Caco-2 (cell line): ENCODE measurements at regions not wholly inside any gene's neighbourhood (a gene's known extent, or its start where the extent isn't known, plus 50 kb on each side); places are given as distances from the start of the nearest gene placed in this dataset.

Source experiments
- BruUV-seq: library from RNA; stranded (reverse); fragments of 400-500 nt; replicated peaks from 2 replicates; lab custom pipeline; 2021; lab: Mats Ljungman, UMichigan
- CTCF ChIA-PET: fragments of 300-600 bp; sonication (Branson Sonifier 250); formaldehyde crosslinking; loops from one replicate; lab custom pipeline; 2022; ENCODE audit warnings: antibody characterized with exemption; lab: Charles Lee
- POLR2A ChIA-PET: fragments of 300-600 bp; sonication (Branson Sonifier 250); formaldehyde crosslinking; loops from one replicate; lab custom pipeline; 2022; ENCODE audit warnings: antibody characterized with exemption; lab: Charles Lee
- DNase-seq, 2 experiments: peaks; one replicate each; pipeline versions ENCODE4 v3.0.0 to v3.0.0-alpha.2; 2020 to 2022
- H3K27me3 ChIP-seq: replicated peaks from 2 replicates; pipeline ENCODE4 v1.6.0; 2011; ENCODE audit warnings: low read length; ENCODE audit not compliant: control insufficient read depth, insufficient read depth
- H3K36me3 ChIP-seq: 2 replicates; pipeline ENCODE4 v1.5.1; 2011; ENCODE audit warnings: low read length; ENCODE audit not compliant: control insufficient read depth, insufficient read depth
- H3K4me1 ChIP-seq: fragments of 250-450 bp; sonication (Bioruptor Pico); 2 replicates; pipeline ENCODE4 v1.5.1; 2020; ENCODE audit warnings: mild to moderate bottlenecking
- H3K4me3 ChIP-seq: 2 replicates; pipeline ENCODE4 v1.5.1; 2011; ENCODE audit warnings: low read depth, mild to moderate bottlenecking, control low read depth, low read length
- H3K9me3 ChIP-seq: fragments of 250-450 bp; sonication (Bioruptor Pico); 2 replicates; pipeline ENCODE4 v1.5.1; 2020; ENCODE audit warnings: mild to moderate bottlenecking, moderate library complexity
- H3K27ac Mint-ChIP-seq: one replicate; pipeline ENCODE4 v1.8.0; 2022; ENCODE audit warnings: mixed read lengths; ENCODE audit not compliant: unreplicated experiment
- H3K27me3 Mint-ChIP-seq: one replicate; pipeline ENCODE4 v1.8.0; 2022; ENCODE audit warnings: mixed read lengths; ENCODE audit not compliant: insufficient read depth, unreplicated experiment
- H3K36me3 Mint-ChIP-seq: one replicate; pipeline ENCODE4 v1.8.0; 2022; ENCODE audit warnings: mild to moderate bottlenecking, mixed read lengths; ENCODE audit not compliant: insufficient read depth, unreplicated experiment
- H3K4me1 Mint-ChIP-seq: one replicate; pipeline ENCODE4 v1.8.0; 2022; ENCODE audit warnings: low read depth, mixed read lengths; ENCODE audit not compliant: unreplicated experiment
- H3K4me3 Mint-ChIP-seq: one replicate; pipeline ENCODE4 v1.8.0; 2022; ENCODE audit warnings: mild to moderate bottlenecking, moderate library complexity, mixed read lengths; ENCODE audit not compliant: unreplicated experiment
- H3K9me3 Mint-ChIP-seq: one replicate; pipeline ENCODE4 v1.8.0; 2022; ENCODE audit warnings: mixed read lengths; ENCODE audit not compliant: unreplicated experiment
- intact Hi-C: fragments of 100-400 bp; cut with micrococcal nuclease; formaldehyde crosslinking; loops from one replicate; pipeline ENCODE4 v1.10.0; 2022; ENCODE audit not compliant: unreplicated experiment
- TF ChIP-seq, protein P1 (sequence below), 2 experiments: fragments of 200-600 bp in 1 of 2; IDR thresholded peaks; 1 replicate in 1 of 2; 2 replicates in 1 of 2; pipeline versions ENCODE4 v1.5.1 to v1.8.0; 2011 to 2022; ENCODE audit warnings: antibody characterized with exemption in 1 of 2, control low read depth in 1 of 2, inconsistent platforms in 1 of 2, low read depth in 1 of 2, low read length in 1 of 2, mild to moderate bottlenecking in 1 of 2, moderate library complexity in 1 of 2; ENCODE audit not compliant: insufficient read depth in 1 of 2, severe bottlenecking in 1 of 2, unreplicated experiment in 1 of 2

DNA sequence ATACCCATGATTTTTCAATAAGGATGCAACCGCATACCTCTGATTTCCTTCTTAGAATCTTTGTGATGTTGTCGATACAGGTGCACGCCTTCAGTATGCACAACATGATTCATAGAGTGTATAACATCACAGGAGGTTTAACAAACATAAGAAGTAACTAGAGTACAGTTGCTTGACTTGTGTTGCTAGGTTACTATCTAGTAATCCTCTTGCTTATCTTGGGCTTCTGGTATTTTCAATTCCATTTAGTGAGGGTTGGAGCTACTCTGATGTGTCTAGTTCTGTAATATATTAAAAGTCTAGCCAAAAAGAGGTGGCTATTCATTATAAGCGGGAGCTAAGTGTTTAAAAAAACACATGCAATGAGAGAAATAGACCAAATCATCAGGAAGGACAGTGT is 85.5 kb upstream of the TENT5A start:
- POLR2A ChIA-PET = interaction anchor here (1.5 kb wide), 1 partner anchor 85 kb away, joined by 10 read pairs; the partner anchor contains the start of gene TENT5A
- H3K27me3 Mint-ChIP-seq = no peaks in the 10 kb centered on the region
- no peaks in the 10 kb centered on the region for H3K9me3 ChIP-seq
- peaks cover 15% of the 10 kb centered on the region for H3K9me3 Mint-ChIP-seq
- intact Hi-C loops = loop anchor here (1.0 to 2.0 kb wide), 4 partner anchors 9 to 100 kb away; partner anchors contain the start of gene TENT5A
- no peaks in the 10 kb centered on the region for H3K27me3 ChIP-seq
- CTCF ChIA-PET = interaction anchor here (0.9 kb wide), 1 partner anchor 11 kb away, joined by 3 read pairs; no protein-coding TSS in a partner anchor
- TF ChIP-seq, protein P1, sequence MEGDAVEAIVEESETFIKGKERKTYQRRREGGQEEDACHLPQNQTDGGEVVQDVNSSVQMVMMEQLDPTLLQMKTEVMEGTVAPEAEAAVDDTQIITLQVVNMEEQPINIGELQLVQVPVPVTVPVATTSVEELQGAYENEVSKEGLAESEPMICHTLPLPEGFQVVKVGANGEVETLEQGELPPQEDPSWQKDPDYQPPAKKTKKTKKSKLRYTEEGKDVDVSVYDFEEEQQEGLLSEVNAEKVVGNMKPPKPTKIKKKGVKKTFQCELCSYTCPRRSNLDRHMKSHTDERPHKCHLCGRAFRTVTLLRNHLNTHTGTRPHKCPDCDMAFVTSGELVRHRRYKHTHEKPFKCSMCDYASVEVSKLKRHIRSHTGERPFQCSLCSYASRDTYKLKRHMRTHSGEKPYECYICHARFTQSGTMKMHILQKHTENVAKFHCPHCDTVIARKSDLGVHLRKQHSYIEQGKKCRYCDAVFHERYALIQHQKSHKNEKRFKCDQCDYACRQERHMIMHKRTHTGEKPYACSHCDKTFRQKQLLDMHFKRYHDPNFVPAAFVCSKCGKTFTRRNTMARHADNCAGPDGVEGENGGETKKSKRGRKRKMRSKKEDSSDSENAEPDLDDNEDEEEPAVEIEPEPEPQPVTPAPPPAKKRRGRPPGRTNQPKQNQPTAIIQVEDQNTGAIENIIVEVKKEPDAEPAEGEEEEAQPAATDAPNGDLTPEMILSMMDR (IDR thresholded peaks at IDR 0.05; ENCODE audit: insufficient read depth in 1 of 2, low read depth in 1 of 2, low read length in 1 of 2, severe bottlenecking in 1 of 2, unreplicated experiment in 1 of 2) = no peak
- H3K4me1 Mint-ChIP-seq = peaks cover 45% of the 10 kb centered on the region
- peak in 1 of 2 experiments; percentile 67 for DNase-seq
- no TSS peak for BruUV-seq
- no peaks in the 10 kb centered on the region for H3K36me3 ChIP-seq
- H3K36me3 Mint-ChIP-seq = peaks cover 6% of the 10 kb centered on the region
- no peak overlapping the region for H3K4me3 ChIP-seq
- H3K4me3 Mint-ChIP-seq = peak overlapping the region; percentile 37
- H3K27ac Mint-ChIP-seq = peak overlapping the region; percentile 67
- peaks cover 45% of the 10 kb centered on the region for H3K4me1 ChIP-seq

DNA sequence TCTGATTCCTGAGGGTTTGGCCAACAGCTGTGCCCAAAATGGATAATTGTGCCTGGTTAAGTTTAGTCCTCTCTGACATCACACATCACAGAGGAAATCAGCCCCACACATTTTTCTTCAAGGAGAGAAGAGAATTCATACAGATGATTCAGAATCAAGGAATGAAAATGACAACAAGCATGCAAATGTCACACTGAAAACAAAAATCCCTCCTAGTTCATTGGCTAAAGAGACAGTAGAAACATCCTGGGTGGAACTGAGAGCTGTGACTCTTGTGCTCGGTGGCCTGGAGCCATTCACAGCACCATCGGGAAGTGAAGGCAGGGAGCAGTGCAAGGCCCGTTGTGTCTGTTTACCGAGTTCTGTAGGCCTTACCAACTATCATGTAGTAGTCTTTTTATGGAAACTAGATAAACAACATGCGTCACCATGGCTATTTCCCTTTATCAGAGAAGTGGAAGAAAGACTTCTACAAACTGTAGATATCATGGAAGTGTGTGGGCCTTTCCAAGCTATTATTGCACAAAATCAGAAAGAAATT is 81.7 kb upstream of the TENT5A start:
- CTCF ChIA-PET = interaction anchor here (0.7 kb wide), 1 partner anchor 184 kb away, joined by 3 read pairs; no protein-coding TSS in a partner anchor
- Histone ChIP-seq H3K9me3 (no peaks in the 10 kb centered on the region), H3K4me3 (no peak overlapping the region), H3K36me3 (no peaks in the 10 kb centered on the region), H3K27me3 (no peaks in the 10 kb centered on the region), H3K4me1 (peaks cover 69% of the 10 kb centered on the region)
- POLR2A ChIA-PET = no interaction called here
- Mint-ChIP-seq H3K4me3 (peak overlapping the region; percentile 40), H3K27me3 (no peaks in the 10 kb centered on the region), H3K27ac (peak overlapping the region; percentile 95), H3K9me3 (peaks cover 15% of the 10 kb centered on the region), H3K36me3 (peaks cover 6% of the 10 kb centered on the region), H3K4me1 (peaks cover 45% of the 10 kb centered on the region)
- intact Hi-C loops = loop anchor here (1.0 to 5.0 kb wide), 2 partner anchors 20 to 308 kb away; no protein-coding TSS in a partner anchor
- peak; percentile 36 to 48 for DNase-seq
- no TSS peak for BruUV-seq
- TF ChIP-seq, protein P1 (IDR thresholded peaks at IDR 0.05; ENCODE audit: insufficient read depth in 1 of 2, low read depth in 1 of 2, low read length in 1 of 2, severe bottlenecking in 1 of 2, unreplicated experiment in 1 of 2) = no peak

DNA sequence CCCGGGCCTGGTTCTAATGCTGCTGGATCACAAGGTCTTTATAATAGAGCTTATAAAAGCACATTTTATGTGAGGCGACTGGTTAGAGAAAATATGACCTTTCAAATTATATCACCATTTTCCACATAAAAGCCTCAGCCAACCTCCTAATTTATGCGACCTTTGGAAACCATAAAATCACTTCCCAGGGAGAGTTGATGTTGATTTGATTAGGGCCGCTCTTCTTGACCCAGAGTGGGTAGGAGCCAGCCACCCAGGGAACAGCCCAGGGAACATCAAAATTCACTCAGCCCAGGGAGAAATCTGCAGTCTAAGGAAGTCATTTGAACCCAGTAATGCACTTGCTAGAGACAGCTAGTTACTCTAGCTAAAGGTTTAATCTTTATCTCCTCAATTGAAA is 79.8 kb upstream of the TENT5A start:
- intact Hi-C loops = loop anchor here (5.0 kb wide), 1 partner anchor 310 kb away; no protein-coding TSS in a partner anchor
- Histone ChIP-seq H3K27me3 (no peaks in the 10 kb centered on the region), H3K9me3 (no peaks in the 10 kb centered on the region), H3K4me3 (no peak overlapping the region), H3K36me3 (no peaks in the 10 kb centered on the region), H3K4me1 (peaks cover 52% of the 10 kb centered on the region)
- POLR2A ChIA-PET = no interaction called here
- Mint-ChIP-seq H3K9me3 (peaks cover 15% of the 10 kb centered on the region), H3K4me3 (no peak overlapping the region), H3K27me3 (no peaks in the 10 kb centered on the region), H3K4me1 (peaks cover 28% of the 10 kb centered on the region), H3K27ac (no peak overlapping the region), H3K36me3 (peaks cover 6% of the 10 kb centered on the region)
- no peak for DNase-seq
- CTCF ChIA-PET = interaction anchor here (1.4 kb wide), 1 partner anchor 208 kb away, joined by 3 read pairs; no protein-coding TSS in a partner anchor
- no TSS peak for BruUV-seq
- TF ChIP-seq, protein P1 (IDR thresholded peaks at IDR 0.05; ENCODE audit: insufficient read depth in 1 of 2, low read depth in 1 of 2, low read length in 1 of 2, severe bottlenecking in 1 of 2, unreplicated experiment in 1 of 2) = no peak
